Naive thymus-derived CD4-positive, alpha-beta T cell (primary cell): ENCODE measurements at regions not wholly inside any gene's neighbourhood (a gene's known extent, or its start where the extent isn't known, plus 50 kb on each side); places are given as distances from the start of the nearest gene placed in this dataset.

Experiments used
- ATAC-seq: fragments of 150-1000 bp; cut with Tn5 transposase; 2 replicates; pipeline ENCODE4 v1.10.0; 2021; ENCODE audit warnings: mild to moderate bottlenecking, moderate library complexity
- CTCF ChIA-PET: fragments of 350-600 bp; sonication (Branson Sonifier 250); formaldehyde crosslinking; loops from one replicate; lab custom pipeline; 2021; ENCODE audit warnings: antibody characterized with exemption; lab: Charles Lee
- POLR2A ChIA-PET: fragments of 350-600 bp; sonication (Branson Sonifier 250); formaldehyde crosslinking; loops from one replicate; lab custom pipeline; 2021; ENCODE audit warnings: antibody characterized with exemption, inconsistent platforms; lab: Charles Lee
- DNase-seq, 9 donors: peaks; one replicate each; pipeline versions ENCODE4 v3.0.0 to v3.0.0-alpha.2; 2020 to 2022; ENCODE audit warnings: mixed read lengths in 1 of 9
- H3K27ac ChIP-seq: one replicate; pipeline ENCODE4 v1.7.0; 2013; ENCODE audit warnings: mild to moderate bottlenecking, low read depth, low read length, moderate library complexity
- H3K27me3 ChIP-seq, 2 donors: one replicate each; pipeline ENCODE4 v1.7.0; 2013; ENCODE audit warnings: low read length in 2 of 2, mild to moderate bottlenecking in 2 of 2, moderate library complexity in 2 of 2; ENCODE audit not compliant: control insufficient read depth in 2 of 2, insufficient read depth in 2 of 2
- H3K36me3 ChIP-seq, 3 experiments: 1 replicate in 2 of 3; 2 replicates in 1 of 3; pipeline ENCODE4 v1.7.0; 2013; ENCODE audit warnings: low read length in 3 of 3, mild to moderate bottlenecking in 3 of 3, moderate library complexity in 1 of 3; ENCODE audit not compliant: insufficient read depth in 3 of 3, control insufficient read depth in 2 of 3
- H3K4me1 ChIP-seq, 2 donors: one replicate each; pipeline ENCODE4 v1.7.0; 2013; ENCODE audit warnings: low read length in 2 of 2, mild to moderate bottlenecking in 2 of 2, moderate library complexity in 1 of 2; ENCODE audit not compliant: control insufficient read depth in 2 of 2, insufficient read depth in 2 of 2
- H3K4me3 ChIP-seq: 2 replicates; pipeline ENCODE4 v1.7.0; 2013; ENCODE audit warnings: mild to moderate bottlenecking, low read length
- H3K9me3 ChIP-seq, 3 experiments: 1 replicate in 2 of 3; 2 replicates in 1 of 3; pipeline ENCODE4 v1.7.0; 2013; ENCODE audit warnings: low read length in 3 of 3; ENCODE audit not compliant: control insufficient read depth in 2 of 3
- H3K27ac Mint-ChIP-seq, 9 donors: one replicate each; pipeline ENCODE4 v1.8.0; 2020 to 2022; ENCODE audit warnings: mixed read lengths in 9 of 9, mild to moderate bottlenecking in 8 of 9, moderate library complexity in 5 of 9, inconsistent platforms in 2 of 9
- H3K27me3 Mint-ChIP-seq, 5 donors: one replicate each; pipeline ENCODE4 v1.8.0; 2021 to 2022; ENCODE audit warnings: mixed read lengths in 5 of 5, mild to moderate bottlenecking in 1 of 5
- H3K36me3 Mint-ChIP-seq, 5 donors: one replicate each; pipeline ENCODE4 v1.8.0; 2020 to 2022; ENCODE audit warnings: mixed read lengths in 5 of 5, mild to moderate bottlenecking in 3 of 5, inconsistent platforms in 1 of 5
- H3K4me1 Mint-ChIP-seq, 7 donors: one replicate each; pipeline ENCODE4 v1.8.0; 2020 to 2022; ENCODE audit warnings: mixed read lengths in 7 of 7, mild to moderate bottlenecking in 3 of 7, inconsistent platforms in 1 of 7
- H3K4me3 Mint-ChIP-seq, 10 donors: one replicate each; pipeline ENCODE4 v1.8.0; 2020 to 2022; ENCODE audit warnings: mild to moderate bottlenecking in 10 of 10, mixed read lengths in 10 of 10, moderate library complexity in 6 of 10, inconsistent platforms in 2 of 10
- H3K9me3 Mint-ChIP-seq, 11 donors: one replicate each; pipeline ENCODE4 v1.8.0; 2020 to 2022; ENCODE audit warnings: mixed read lengths in 11 of 11, mild to moderate bottlenecking in 4 of 11, inconsistent platforms in 1 of 11, moderate library complexity in 1 of 11
- intact Hi-C, 2 donors: fragments of 100-400 bp; cut with micrococcal nuclease; formaldehyde crosslinking; loops; one replicate each; pipeline ENCODE4 v1.15.1; 2023

DNA sequence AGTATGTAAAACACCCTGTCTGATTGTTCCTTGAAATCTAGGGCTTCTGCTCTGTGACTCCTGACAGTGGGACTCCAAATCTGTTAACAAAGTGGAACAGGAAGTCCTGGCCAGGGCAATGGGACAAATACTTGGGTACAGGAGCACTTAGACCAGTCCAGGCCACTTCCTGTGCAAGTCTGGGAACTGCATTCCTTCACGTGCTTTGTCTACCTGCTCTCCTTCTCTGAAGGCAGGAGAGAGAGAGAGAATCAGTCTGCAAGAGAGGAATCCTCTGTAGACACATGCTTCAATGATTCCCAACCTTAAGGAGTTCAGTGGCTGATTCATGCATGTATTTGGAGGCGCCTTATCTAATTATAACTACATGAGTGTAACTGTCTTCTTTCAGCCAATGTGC lies 530.2 kb downstream of the GATA3 start:
- no peak for ATAC-seq
- no peaks in the 10 kb centered on the region for H3K4me1 ChIP-seq
- H3K9me3 ChIP-seq: no peaks in the 10 kb centered on the region
- no peak overlapping the region for H3K4me3 ChIP-seq
- Mint-ChIP-seq H3K36me3 (no peaks in the 10 kb centered on the region), H3K27ac (no peak overlapping the region), H3K27me3 (peaks cover 2 to 28% (median 18%) of the 10 kb centered on the region in 5 donors), H3K4me1 (no peaks in the 10 kb centered on the region), H3K9me3 (peaks cover 0 to 3% (median 0%) of the 10 kb centered on the region in 11 donors), H3K4me3 (no peak overlapping the region)
- ChIA-PET POLR2A (no interaction called here), CTCF (no interaction called here)
- no peak for DNase-seq
- no peaks in the 10 kb centered on the region for H3K27me3 ChIP-seq
- H3K36me3 ChIP-seq: no peaks in the 10 kb centered on the region
- H3K27ac ChIP-seq: no peak overlapping the region
- intact Hi-C loops: no loop called here

GRCh38 chr10:8586504-8586903 lies 532.0 kb downstream of the GATA3 start:
- no peak overlapping the region for H3K4me3 Mint-ChIP-seq
- peaks cover 0 to under 1% (median 0%) of the 10 kb centered on the region in 7 donors for H3K4me1 Mint-ChIP-seq
- Histone ChIP-seq H3K9me3 (no peaks in the 10 kb centered on the region), H3K27me3 (peaks cover 0 to 4% of the 10 kb centered on the region in 2 donors), H3K27ac (no peak overlapping the region), H3K4me3 (no peak overlapping the region), H3K4me1 (no peaks in the 10 kb centered on the region), H3K36me3 (no peaks in the 10 kb centered on the region)
- intact Hi-C loops: no loop called here
- H3K27me3 Mint-ChIP-seq: peaks cover 2 to 36% (median 18%) of the 10 kb centered on the region in 5 donors
- CTCF ChIA-PET: no interaction called here
- ATAC-seq (no peak), DNase-seq (no peak)
- POLR2A ChIA-PET: no interaction called here
- no peak overlapping the region for H3K27ac Mint-ChIP-seq
- H3K9me3 Mint-ChIP-seq: peaks cover 0 to 2% (median 0%) of the 10 kb centered on the region in 11 donors
- H3K36me3 Mint-ChIP-seq: no peaks in the 10 kb centered on the region

GRCh38 chr10:8588135-8588534 lies 533.6 kb downstream of the GATA3 start:
- no peaks in the 10 kb centered on the region for H3K36me3 ChIP-seq
- intact Hi-C loops: no loop called here
- H3K4me3 ChIP-seq: no peak overlapping the region
- no peak for DNase-seq
- Mint-ChIP-seq H3K4me3 (no peak overlapping the region), H3K4me1 (peaks cover 0 to 4% (median 0%) of the 10 kb centered on the region in 7 donors), H3K27me3 (peaks cover 5 to 44% (median 18%) of the 10 kb centered on the region in 5 donors), H3K9me3 (no peaks in the 10 kb centered on the region), H3K27ac (no peak overlapping the region), H3K36me3 (no peaks in the 10 kb centered on the region)
- CTCF ChIA-PET: no interaction called here
- no peak for ATAC-seq
- no peaks in the 10 kb centered on the region for H3K4me1 ChIP-seq
- H3K9me3 ChIP-seq: no peaks in the 10 kb centered on the region
- POLR2A ChIA-PET: no interaction called here
- peaks cover 0 to 4% of the 10 kb centered on the region in 2 donors for H3K27me3 ChIP-seq
- H3K27ac ChIP-seq: no peak overlapping the region

DNA sequence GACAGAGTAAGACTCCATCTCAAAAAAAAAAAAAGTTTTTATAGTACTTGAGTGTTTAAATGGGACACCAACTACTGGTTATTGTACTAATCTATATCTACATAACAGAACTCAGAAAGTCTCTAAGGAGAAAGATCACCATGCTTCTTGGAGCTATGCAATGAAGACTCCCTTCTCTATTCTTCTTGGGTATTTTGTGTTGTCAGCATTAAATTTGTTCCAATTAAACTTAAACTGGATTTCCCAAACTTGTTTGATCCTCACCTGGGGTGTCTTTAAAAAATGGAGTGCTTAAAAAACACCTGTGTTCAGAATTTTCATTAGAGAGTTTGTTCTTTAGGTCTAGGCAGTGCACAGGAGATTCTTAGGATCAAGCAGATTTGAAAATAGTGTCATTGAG lies 536.0 kb downstream of the GATA3 start:
- Histone ChIP-seq H3K9me3 (no peaks in the 10 kb centered on the region), H3K27ac (no peak overlapping the region), H3K4me1 (no peaks in the 10 kb centered on the region), H3K4me3 (no peak overlapping the region), H3K27me3 (peaks cover 0 to 4% of the 10 kb centered on the region in 2 donors), H3K36me3 (no peaks in the 10 kb centered on the region)
- POLR2A ChIA-PET: interaction anchor here (0.7 kb wide), 1 partner anchor 615 kb away, joined by 8 read pairs; no protein-coding TSS in a partner anchor
- intact Hi-C loops: no loop called here
- no peak for ATAC-seq
- no peak for DNase-seq
- Mint-ChIP-seq H3K27ac (no peak overlapping the region), H3K27me3 (peaks cover 5 to 35% (median 18%) of the 10 kb centered on the region in 5 donors), H3K4me3 (no peak overlapping the region), H3K36me3 (no peaks in the 10 kb centered on the region), H3K4me1 (peaks cover 0 to 4% (median 0%) of the 10 kb centered on the region in 7 donors), H3K9me3 (no peaks in the 10 kb centered on the region)
- CTCF ChIA-PET: no interaction called here

- Histone ChIP-seq H3K4me1 (no peaks in the 10 kb centered on the region), H3K9me3 (no peaks in the 10 kb centered on the region), H3K27me3 (peaks cover 0 to 4% of the 10 kb centered on the region in 2 donors), H3K4me3 (no peak overlapping the region), H3K27ac (no peak overlapping the region), H3K36me3 (no peaks in the 10 kb centered on the region)
- H3K4me3 Mint-ChIP-seq: no peak overlapping the region
- intact Hi-C loops: no loop called here
- DNase-seq (no peak), ATAC-seq (no peak)
- POLR2A ChIA-PET: no interaction called here
- CTCF ChIA-PET: no interaction called here
- H3K9me3 Mint-ChIP-seq: no peaks in the 10 kb centered on the region
- peaks cover 5 to 35% (median 16%) of the 10 kb centered on the region in 5 donors for H3K27me3 Mint-ChIP-seq
- H3K4me1 Mint-ChIP-seq: peaks cover 0 to 4% (median 0%) of the 10 kb centered on the region in 7 donors
- no peaks in the 10 kb centered on the region for H3K36me3 Mint-ChIP-seq
- no peak overlapping the region for H3K27ac Mint-ChIP-seq
Measured at GRCh38 chr10:8591640-8592039, 537.2 kb downstream of the GATA3 start.

DNA sequence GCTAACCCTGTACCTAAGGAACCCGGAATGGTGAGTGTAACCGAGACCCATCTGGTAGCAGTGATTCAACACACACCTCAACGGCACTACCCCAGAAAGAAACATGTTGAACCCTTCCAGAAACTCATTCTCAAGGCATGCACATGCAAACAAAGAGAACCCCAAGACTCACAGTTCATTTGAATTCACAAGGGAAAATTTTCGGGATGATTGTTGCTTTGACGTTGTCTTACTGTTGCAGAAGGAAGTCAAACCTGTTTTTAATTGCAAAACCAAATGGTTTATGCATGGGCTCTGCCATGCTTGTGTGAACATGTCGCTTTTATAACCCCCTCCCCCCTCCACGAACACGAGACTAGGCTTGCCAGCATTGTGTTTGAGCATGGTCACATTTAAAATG lies 539.7 kb downstream of the GATA3 start:
- peaks cover 0 to 4% of the 10 kb centered on the region in 2 donors for H3K27me3 ChIP-seq
- H3K9me3 ChIP-seq: no peaks in the 10 kb centered on the region
- Mint-ChIP-seq H3K9me3 (peaks cover 0 to 2% (median 0%) of the 10 kb centered on the region in 11 donors), H3K4me1 (peaks cover 0 to 4% (median 0%) of the 10 kb centered on the region in 7 donors), H3K27ac (no peak overlapping the region), H3K27me3 (peaks cover 0 to 29% (median 2%) of the 10 kb centered on the region in 5 donors), H3K36me3 (no peaks in the 10 kb centered on the region), H3K4me3 (no peak overlapping the region)
- H3K27ac ChIP-seq: no peak overlapping the region
- ChIA-PET POLR2A (no interaction called here), CTCF (no interaction called here)
- no peaks in the 10 kb centered on the region for H3K4me1 ChIP-seq
- no peak for DNase-seq
- intact Hi-C loops: no loop called here
- no peak for ATAC-seq
- no peaks in the 10 kb centered on the region for H3K36me3 ChIP-seq
- no peak overlapping the region for H3K4me3 ChIP-seq

- Mint-ChIP-seq H3K27me3 (peaks cover 0 to 26% (median 2%) of the 10 kb centered on the region in 5 donors), H3K4me3 (no peak overlapping the region), H3K27ac (no peak overlapping the region), H3K9me3 (peaks cover 0 to 3% (median 0%) of the 10 kb centered on the region in 11 donors), H3K36me3 (peaks cover 0 to 2% (median 0%) of the 10 kb centered on the region in 5 donors), H3K4me1 (peaks cover 0 to 4% (median 0%) of the 10 kb centered on the region in 7 donors)
- Histone ChIP-seq H3K27ac (no peak overlapping the region), H3K36me3 (no peaks in the 10 kb centered on the region), H3K9me3 (no peaks in the 10 kb centered on the region), H3K27me3 (peaks cover 0 to 4% of the 10 kb centered on the region in 2 donors), H3K4me1 (no peaks in the 10 kb centered on the region), H3K4me3 (no peak overlapping the region)
- POLR2A ChIA-PET: no interaction called here
- CTCF ChIA-PET: no interaction called here
- intact Hi-C loops: no loop called here
- no peak for DNase-seq
- no peak for ATAC-seq
Measured at GRCh38 chr10:8594711-8595110, 540.2 kb downstream of the GATA3 start.
